ENCODE measurements at regions not wholly inside any gene's neighbourhood (a gene's known extent, or its start where the extent isn't known, plus 50 kb on each side); places are given as distances from the start of the nearest gene placed in this dataset.

GRCh38 chr9:73219985-73220626, 68.4 kb downstream of the ANXA1 start:
- peak; percentile 98 for DNase-seq (ENCODE audit: low read depth)
- no peak for TF ChIP-seq CTCF (conservative IDR thresholded peaks at IDR 0.05; ENCODE audit: control insufficient read depth, insufficient read depth, low read depth, low read length)
- H3K4me3 ChIP-seq (ENCODE audit: control insufficient read depth, low read depth, low read length): no peak overlapping the region

- DNase-seq (ENCODE audit: low read depth): no peak
- no peak for TF ChIP-seq CTCF (conservative IDR thresholded peaks at IDR 0.05; ENCODE audit: control insufficient read depth, insufficient read depth, low read depth, low read length)
- H3K4me3 ChIP-seq (ENCODE audit: control insufficient read depth, low read depth, low read length): no peak overlapping the region
Measured at GRCh38 chr9:73223594-73223993, 71.9 kb downstream of the ANXA1 start.

- no peak for DNase-seq (ENCODE audit: low read depth)
Measured at GRCh38 chr9:73229543-73229942, 77.9 kb downstream of the ANXA1 start.

GRCh38 chr9:73230251-73230650, 78.6 kb downstream of the ANXA1 start:
- no peak for TF ChIP-seq CTCF (conservative IDR thresholded peaks at IDR 0.05; ENCODE audit: control insufficient read depth, insufficient read depth, low read depth, low read length)
- DNase-seq (ENCODE audit: low read depth): no peak
- H3K4me3 ChIP-seq (ENCODE audit: control insufficient read depth, low read depth, low read length): no peak overlapping the region

More at GRCh38 chr9:73229543-73229942, 77.9 kb downstream of the ANXA1 start:
- no peak for TF ChIP-seq CTCF (conservative IDR thresholded peaks at IDR 0.05; ENCODE audit: control insufficient read depth, insufficient read depth, low read depth, low read length)
- no peak overlapping the region for H3K4me3 ChIP-seq (ENCODE audit: control insufficient read depth, low read depth, low read length)

- no peak for DNase-seq (ENCODE audit: low read depth)
Measured at GRCh38 chr9:73231203-73231602, 79.5 kb downstream of the ANXA1 start.

GRCh38 chr9:73233359-73234007, 81.8 kb downstream of the ANXA1 start:
- TF ChIP-seq CTCF (conservative IDR thresholded peaks at IDR 0.05; ENCODE audit: control insufficient read depth, insufficient read depth, low read depth, low read length): no peak
- H3K4me3 ChIP-seq (ENCODE audit: control insufficient read depth, low read depth, low read length): no peak overlapping the region
- no peak for DNase-seq (ENCODE audit: low read depth)

More at GRCh38 chr9:73231203-73231602, 79.5 kb downstream of the ANXA1 start:
- TF ChIP-seq CTCF (conservative IDR thresholded peaks at IDR 0.05; ENCODE audit: control insufficient read depth, insufficient read depth, low read depth, low read length): no peak
- H3K4me3 ChIP-seq (ENCODE audit: control insufficient read depth, low read depth, low read length): no peak overlapping the region
